RWPE1 (cell line): ENCODE measurements at regions not wholly inside any gene's neighbourhood (a gene's known extent, or its start where the extent isn't known, plus 50 kb on each side); places are given as distances from the start of the nearest gene placed in this dataset.

Source experiments
- CTCF ChIA-PET: fragments of 350-600 bp; sonication (Branson Sonifier 250); formaldehyde crosslinking; extraction: SDS; loops from one replicate; lab custom pipeline; 2021; lab: Yijun Ruan, JAX
- POLR2A ChIA-PET: fragments of 400-600 bp; formaldehyde crosslinking; extraction: SDS; loops from one replicate; lab custom pipeline; 2020; ENCODE audit warnings: antibody characterized with exemption; ENCODE audit not compliant: low non-redundant PET; lab: Yijun Ruan, JAX
- DNase-seq: peaks from one replicate; pipeline ENCODE4 v3.0.0; 2012; ENCODE audit warnings: low spot score
- H3K27ac ChIP-seq: fragments of 450-650 bp; 2 replicates; pipeline ENCODE4 v1.5.1; 2017
- TF ChIP-seq, protein P1 (sequence below): fragments of 450-650 bp; conservative IDR thresholded peaks from 2 replicates; pipeline ENCODE4 v1.5.1; 2017; ENCODE audit warnings: low read depth, mild to moderate bottlenecking

DNA sequence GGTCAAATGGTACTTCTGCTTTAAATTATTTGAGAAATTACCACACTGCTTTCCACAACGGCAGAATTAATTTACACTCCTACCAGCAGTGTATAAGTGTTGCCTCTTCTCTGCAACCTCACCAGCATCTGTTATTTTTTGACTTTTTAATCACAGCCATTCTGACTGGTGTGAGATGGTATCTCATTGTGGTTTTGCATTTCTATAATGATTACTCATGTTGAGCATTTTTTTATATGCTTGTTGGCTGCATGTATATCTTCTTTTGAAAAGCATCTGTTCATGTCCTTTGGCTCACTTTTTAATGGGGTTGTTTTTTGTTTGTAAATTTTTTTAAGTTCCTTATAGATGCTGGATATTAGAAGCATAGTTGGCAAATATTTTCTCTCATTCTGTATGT is 446.7 kb downstream of the PMP22 start:
- DNase-seq: no peak
- TF ChIP-seq, protein P1, sequence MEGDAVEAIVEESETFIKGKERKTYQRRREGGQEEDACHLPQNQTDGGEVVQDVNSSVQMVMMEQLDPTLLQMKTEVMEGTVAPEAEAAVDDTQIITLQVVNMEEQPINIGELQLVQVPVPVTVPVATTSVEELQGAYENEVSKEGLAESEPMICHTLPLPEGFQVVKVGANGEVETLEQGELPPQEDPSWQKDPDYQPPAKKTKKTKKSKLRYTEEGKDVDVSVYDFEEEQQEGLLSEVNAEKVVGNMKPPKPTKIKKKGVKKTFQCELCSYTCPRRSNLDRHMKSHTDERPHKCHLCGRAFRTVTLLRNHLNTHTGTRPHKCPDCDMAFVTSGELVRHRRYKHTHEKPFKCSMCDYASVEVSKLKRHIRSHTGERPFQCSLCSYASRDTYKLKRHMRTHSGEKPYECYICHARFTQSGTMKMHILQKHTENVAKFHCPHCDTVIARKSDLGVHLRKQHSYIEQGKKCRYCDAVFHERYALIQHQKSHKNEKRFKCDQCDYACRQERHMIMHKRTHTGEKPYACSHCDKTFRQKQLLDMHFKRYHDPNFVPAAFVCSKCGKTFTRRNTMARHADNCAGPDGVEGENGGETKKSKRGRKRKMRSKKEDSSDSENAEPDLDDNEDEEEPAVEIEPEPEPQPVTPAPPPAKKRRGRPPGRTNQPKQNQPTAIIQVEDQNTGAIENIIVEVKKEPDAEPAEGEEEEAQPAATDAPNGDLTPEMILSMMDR: no peak
- ChIA-PET CTCF (no interaction called here), POLR2A (no interaction called here)
- H3K27ac ChIP-seq: no peak overlapping the region

DNA sequence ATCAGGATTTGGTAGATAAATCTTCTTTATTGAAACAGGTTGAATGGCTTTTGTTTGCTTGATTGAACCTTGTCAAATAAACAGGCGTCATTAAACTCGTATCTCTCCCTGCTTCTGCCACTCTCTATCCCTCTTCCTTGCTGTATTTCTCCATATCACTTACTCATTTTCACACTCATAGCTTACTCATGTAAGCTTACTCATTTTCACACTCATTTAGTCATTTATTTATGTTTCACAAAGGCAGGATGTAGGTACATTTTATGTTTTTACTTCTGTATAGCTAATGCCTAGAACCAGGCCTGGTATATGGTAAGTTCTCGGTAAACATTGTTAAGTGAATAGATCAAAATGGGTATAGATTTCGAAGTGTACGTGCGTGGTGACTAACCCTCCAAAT is 450.0 kb downstream of the PMP22 start:
- TF ChIP-seq, protein P1: no peak
- ChIA-PET POLR2A (no interaction called here), CTCF (interaction anchor here (0.8 kb wide), 1 partner anchor 16 kb away, joined by 3 read pairs; no protein-coding TSS in a partner anchor)
- DNase-seq: peak; percentile 40
- no peak overlapping the region for H3K27ac ChIP-seq

DNA sequence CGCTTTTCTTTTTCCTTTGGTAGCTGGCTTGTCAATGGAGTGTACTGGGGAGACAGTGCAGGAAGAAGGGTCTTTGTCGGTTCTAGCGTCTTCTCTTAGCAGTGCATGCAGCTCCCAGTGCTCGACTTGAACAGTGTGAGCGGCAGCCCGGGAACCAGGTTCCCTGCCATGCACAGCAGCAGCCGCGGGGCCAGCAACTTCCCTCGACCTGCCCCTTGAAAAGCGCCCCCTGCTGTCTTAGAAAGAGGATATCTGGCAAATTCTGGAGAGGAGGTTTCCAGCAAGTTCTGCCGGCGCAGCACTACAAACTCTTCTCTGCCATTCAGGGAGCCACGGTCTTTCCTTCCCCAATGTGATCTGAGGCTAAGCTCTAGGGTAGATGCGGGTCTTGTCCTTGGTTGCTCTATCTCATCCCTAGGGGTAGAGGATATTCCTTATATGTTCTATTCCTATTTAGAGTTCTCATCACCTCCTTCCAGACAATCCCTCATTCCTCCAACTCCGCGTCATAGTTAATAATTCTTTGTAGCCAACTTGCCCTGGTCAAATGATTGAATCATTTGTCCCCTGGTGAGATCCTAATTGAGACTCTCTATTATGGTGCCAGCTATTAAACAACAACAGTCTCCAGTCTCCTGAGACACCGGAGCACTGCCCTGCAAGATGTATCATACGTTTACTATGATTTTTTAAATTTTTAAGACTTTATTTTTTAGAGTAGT is 451.3 kb downstream of the PMP22 start:
- DNase-seq: no peak
- ChIA-PET CTCF (interaction anchor here (0.9 to 1.2 kb wide), 2 partner anchors 9 kb away, joined by 3 read pairs; no protein-coding TSS in a partner anchor), POLR2A (no interaction called here)
- TF ChIP-seq, protein P1: no peak
- no peak overlapping the region for H3K27ac ChIP-seq

DNA sequence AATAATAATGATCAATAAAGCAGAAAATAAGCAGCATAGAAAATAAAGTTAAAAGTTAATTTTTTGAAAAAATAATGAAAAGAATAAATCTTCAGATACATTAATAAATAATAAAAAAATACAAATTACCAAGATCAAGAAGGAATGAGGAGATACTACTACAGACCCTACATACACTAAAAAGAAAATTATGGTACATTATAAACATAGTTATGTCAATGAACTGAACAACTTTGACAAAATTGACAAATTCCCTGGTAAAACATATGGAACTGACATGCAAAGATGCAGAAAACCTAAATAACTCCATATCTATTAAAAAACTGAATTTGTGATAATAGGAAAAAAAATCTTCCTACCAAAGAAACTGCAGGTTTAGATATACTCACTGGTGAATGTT is 456.7 kb downstream of the PMP22 start:
- no peak for DNase-seq
- CTCF ChIA-PET: no interaction called here
- H3K27ac ChIP-seq: no peak overlapping the region
- POLR2A ChIA-PET: no interaction called here
- TF ChIP-seq, protein P1: no peak

DNA sequence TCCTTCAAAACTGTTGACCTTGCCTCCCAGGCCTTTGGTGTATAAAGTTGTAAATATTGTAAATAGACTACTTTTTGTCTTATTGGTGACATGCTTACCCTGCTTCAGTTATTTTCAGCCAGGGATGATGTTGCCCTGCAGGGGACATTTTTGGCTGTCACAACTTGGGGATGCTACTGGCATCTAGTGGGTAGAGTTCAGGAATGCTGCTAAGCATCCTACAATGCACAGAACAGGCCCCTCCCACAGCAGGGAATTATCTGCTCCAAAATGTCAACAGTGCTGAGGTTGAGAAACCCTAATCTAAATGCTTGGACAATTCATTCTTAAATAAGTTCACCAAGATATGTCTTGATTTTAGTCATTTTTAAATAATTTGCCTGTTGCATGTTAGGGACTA is 459.8 kb downstream of the PMP22 start:
- no peak for DNase-seq
- no peak overlapping the region for H3K27ac ChIP-seq
- CTCF ChIA-PET: no interaction called here
- TF ChIP-seq, protein P1: no peak
- POLR2A ChIA-PET: no interaction called here

DNA sequence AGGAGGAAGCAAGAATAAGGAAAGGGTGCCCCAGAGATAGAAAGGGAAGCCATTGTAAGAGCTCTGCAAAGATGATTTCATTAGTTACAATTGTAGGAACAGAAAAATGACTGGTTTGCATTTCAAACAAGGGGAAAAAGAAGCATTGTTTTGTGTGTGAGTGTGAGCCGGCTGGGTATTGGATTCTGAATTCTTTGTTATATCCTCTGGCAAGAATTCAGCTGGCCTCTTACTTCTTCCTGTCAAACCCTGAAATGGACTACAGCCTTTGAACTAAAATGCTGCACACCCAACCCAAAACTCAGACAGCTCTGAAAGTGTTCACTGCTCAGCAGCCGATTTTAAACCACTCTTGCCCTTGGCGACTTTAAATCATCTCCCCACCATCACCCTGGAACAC is 461.3 kb downstream of the PMP22 start:
- CTCF ChIA-PET: interaction anchor here (1.0 kb wide), 1 partner anchor 9 kb away, joined by 3 read pairs; no protein-coding TSS in a partner anchor
- TF ChIP-seq, protein P1: no peak
- POLR2A ChIA-PET: no interaction called here
- H3K27ac ChIP-seq: no peak overlapping the region
- DNase-seq: no peak
